ENCODE measurements at regions not wholly inside any gene's neighbourhood (a gene's known extent, or its start where the extent isn't known, plus 50 kb on each side); places are given as distances from the start of the nearest gene placed in this dataset.

- DNase-seq = no peak
Observed at GRCh38 chr1:30819244-30819571, 61.6 kb upstream of the LAPTM5 start.

- DNase-seq = no peak
Observed at GRCh38 chr1:30818568-30819243, 61.1 kb upstream of the LAPTM5 start.

- no peak for DNase-seq
Observed at GRCh38 chr1:30817548-30817947, 60.0 kb upstream of the LAPTM5 start.

GRCh38 chr1:30817077-30817438 lies 59.5 kb upstream of the LAPTM5 start:
- DNase-seq = no peak

- peak; percentile 36 for DNase-seq
Observed at GRCh38 chr1:30816211-30817076, 58.9 kb upstream of the LAPTM5 start.

- no peak for DNase-seq
Observed at GRCh38 chr1:30815556-30815955, 58.0 kb upstream of the LAPTM5 start.

GRCh38 chr1:30814292-30814691 lies 56.7 kb upstream of the LAPTM5 start:
- DNase-seq = no peak

GRCh38 chr1:30812076-30812475 lies 54.5 kb upstream of the LAPTM5 start:
- DNase-seq = no peak

- no peak for DNase-seq
Observed at GRCh38 chr1:30811187-30811586, 53.6 kb upstream of the LAPTM5 start.

GRCh38 chr1:30810416-30811080 lies 53.0 kb upstream of the LAPTM5 start:
- no peak for DNase-seq

GRCh38 chr1:30809514-30810263 lies 52.1 kb upstream of the LAPTM5 start:
- DNase-seq = no peak

GRCh38 chr1:30808067-30808662 lies 50.6 kb upstream of the LAPTM5 start:
- no peak for DNase-seq

GRCh38 chr1:30807318-30808066 lies 49.9 kb upstream of the LAPTM5 start:
- peak; percentile 95 for DNase-seq

Measured in NCI-H1105 (cell line).